Activated CD8-positive, alpha-beta T cell treated with anti-CD3 and anti-CD28 coated beads for 36 hours (primary cell): ENCODE measurements at regions not wholly inside any gene's neighbourhood (a gene's known extent, or its start where the extent isn't known, plus 50 kb on each side); places are given as distances from the start of the nearest gene placed in this dataset.

Source experiments
- ATAC-seq: fragments of 200-7000 bp; cut with Tn5 transposase; one replicate; pipeline ENCODE4 v1.10.0; 2021; ENCODE audit warnings: mild to moderate bottlenecking, moderate library complexity
- CTCF ChIA-PET: fragments of 350-600 bp; sonication (Branson Sonifier 250); formaldehyde crosslinking; loops from one replicate; lab custom pipeline; 2021; ENCODE audit warnings: antibody characterized with exemption; lab: Charles Lee
- POLR2A ChIA-PET: fragments of 350-600 bp; sonication (Branson Sonifier 250); formaldehyde crosslinking; loops from one replicate; lab custom pipeline; 2021; ENCODE audit warnings: antibody characterized with exemption; lab: Charles Lee
- DNase-seq: peaks from one replicate; pipeline ENCODE4 v3.0.0-alpha.2; 2020
- H3K27ac Mint-ChIP-seq: one replicate; pipeline ENCODE4 v1.8.0; 2021; ENCODE audit warnings: mild to moderate bottlenecking, mixed read lengths
- H3K27me3 Mint-ChIP-seq: one replicate; pipeline ENCODE4 v1.8.0; 2021; ENCODE audit warnings: mixed read lengths
- H3K36me3 Mint-ChIP-seq: one replicate; pipeline ENCODE4 v1.8.0; 2021; ENCODE audit warnings: low read depth, mixed read lengths
- H3K4me1 Mint-ChIP-seq: one replicate; pipeline ENCODE4 v1.8.0; 2021; ENCODE audit warnings: low read depth, mixed read lengths
- H3K4me3 Mint-ChIP-seq: one replicate; pipeline ENCODE4 v1.8.0; 2021; ENCODE audit warnings: mild to moderate bottlenecking, moderate library complexity, mixed read lengths
- H3K9me3 Mint-ChIP-seq: one replicate; pipeline ENCODE4 v1.8.0; 2021; ENCODE audit warnings: mixed read lengths
- CTCF ChIP-seq: fragments of 200-600 bp; IDR thresholded peaks from one replicate; pipeline ENCODE4 v1.8.0; 2022; ENCODE audit warnings: antibody characterized with exemption, mild to moderate bottlenecking
- intact Hi-C: fragments of 100-400 bp; cut with micrococcal nuclease; formaldehyde crosslinking; loops from one replicate; pipeline ENCODE4 v1.10.0; 2022

GRCh38 chr3:184647405-184647936 lies 64.4 kb downstream of the MAGEF1 start:
- Mint-ChIP-seq H3K4me3 (no peak overlapping the region), H3K36me3 (no peaks in the 10 kb centered on the region), H3K27me3 (no peaks in the 10 kb centered on the region), H3K27ac (no peak overlapping the region), H3K9me3 (no peaks in the 10 kb centered on the region), H3K4me1 (no peaks in the 10 kb centered on the region)
- no peak for TF ChIP-seq CTCF
- POLR2A ChIA-PET = no interaction called here
- DNase-seq (no peak), ATAC-seq (no peak)
- CTCF ChIA-PET = no interaction called here
- intact Hi-C loops = no loop called here

- Mint-ChIP-seq H3K36me3 (no peaks in the 10 kb centered on the region), H3K4me3 (no peak overlapping the region), H3K27me3 (no peaks in the 10 kb centered on the region), H3K4me1 (no peaks in the 10 kb centered on the region), H3K27ac (no peak overlapping the region), H3K9me3 (no peaks in the 10 kb centered on the region)
- POLR2A ChIA-PET = no interaction called here
- intact Hi-C loops = no loop called here
- CTCF ChIA-PET = no interaction called here
- DNase-seq (no peak), ATAC-seq (no peak)
- no peak for TF ChIP-seq CTCF
These were observed 66.5 kb downstream of the MAGEF1 start for GRCh38 chr3:184645336-184645735.

- H3K4me3 Mint-ChIP-seq = no peak overlapping the region
- H3K36me3 Mint-ChIP-seq = no peaks in the 10 kb centered on the region
- H3K27ac Mint-ChIP-seq = no peak overlapping the region
- no peaks in the 10 kb centered on the region for H3K9me3 Mint-ChIP-seq
- ChIA-PET CTCF (no interaction called here), POLR2A (no interaction called here)
- ATAC-seq = no peak
- no peak for DNase-seq
- no peak for TF ChIP-seq CTCF
- H3K27me3 Mint-ChIP-seq = no peaks in the 10 kb centered on the region
- H3K4me1 Mint-ChIP-seq = no peaks in the 10 kb centered on the region
- intact Hi-C loops = no loop called here
These were observed 68.4 kb downstream of the MAGEF1 start for GRCh38 chr3:184643442-184643841.

GRCh38 chr3:184642631-184643285 lies 69.1 kb downstream of the MAGEF1 start:
- H3K9me3 Mint-ChIP-seq = no peaks in the 10 kb centered on the region
- CTCF ChIA-PET = no interaction called here
- H3K27me3 Mint-ChIP-seq = no peaks in the 10 kb centered on the region
- DNase-seq (no peak), ATAC-seq (no peak)
- no peak overlapping the region for H3K4me3 Mint-ChIP-seq
- intact Hi-C loops = no loop called here
- H3K36me3 Mint-ChIP-seq = no peaks in the 10 kb centered on the region
- no peak for TF ChIP-seq CTCF
- H3K27ac Mint-ChIP-seq = no peak overlapping the region
- H3K4me1 Mint-ChIP-seq = no peaks in the 10 kb centered on the region
- POLR2A ChIA-PET = no interaction called here

- TF ChIP-seq CTCF = no peak
- Mint-ChIP-seq H3K36me3 (no peaks in the 10 kb centered on the region), H3K27ac (no peak overlapping the region), H3K4me3 (no peak overlapping the region), H3K4me1 (no peaks in the 10 kb centered on the region), H3K27me3 (no peaks in the 10 kb centered on the region), H3K9me3 (no peaks in the 10 kb centered on the region)
- ChIA-PET CTCF (interaction anchor here (0.7 to 1.3 kb wide), 2 partner anchors 14 to 80 kb away, joined by 3 read pairs; partner anchors contain the start of gene EPHB3), POLR2A (no interaction called here)
- intact Hi-C loops = no loop called here
- no peak for ATAC-seq
- DNase-seq = no peak
These were observed 70.4 kb downstream of the MAGEF1 start for GRCh38 chr3:184641430-184641829.
